ENCODE measurements at regions not wholly inside any gene's neighbourhood (a gene's known extent, or its start where the extent isn't known, plus 50 kb on each side); places are given as distances from the start of the nearest gene placed in this dataset.

DNA sequence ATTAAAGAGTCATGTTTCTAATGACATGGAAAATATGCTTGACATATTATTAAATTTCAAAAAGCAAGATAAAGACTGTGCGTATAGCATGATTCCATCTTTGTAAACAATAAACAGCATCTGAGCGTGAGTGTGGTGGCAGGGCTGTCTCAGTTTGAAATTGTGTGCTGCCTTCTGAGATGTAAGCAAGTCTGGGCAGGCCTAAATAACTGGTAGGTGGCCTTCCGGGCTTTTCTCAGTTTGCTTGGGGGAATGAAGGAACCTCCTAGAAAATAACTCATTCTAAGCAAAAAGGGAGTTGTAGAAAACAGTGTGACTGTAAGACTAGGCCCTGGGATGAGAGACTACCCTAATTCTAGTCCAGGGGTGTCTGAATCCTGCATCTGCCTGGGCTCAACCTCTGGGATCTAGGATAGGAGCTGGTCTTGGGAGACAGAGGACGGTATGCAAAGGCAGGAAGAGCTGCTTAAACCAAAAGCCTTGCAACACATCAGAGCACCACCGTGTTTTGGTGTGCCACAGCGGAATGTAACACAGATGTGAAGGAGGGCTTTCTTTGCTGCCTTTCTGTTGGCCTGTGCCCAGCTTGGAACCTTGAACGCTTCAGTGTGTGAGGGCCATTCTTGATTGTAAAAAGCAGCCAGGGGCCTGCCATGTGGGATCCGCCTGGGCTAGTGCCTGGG is 63.5 kb upstream of the L3MBTL3 start:
- no peak overlapping the region for H3K4me3 ChIP-seq (ENCODE audit: low read depth, low read length)
- TF ChIP-seq CTCF (IDR thresholded peaks at IDR 0.05; ENCODE audit: insufficient read depth, low read depth, low read length), result no peak
- DNase-seq (ENCODE audit: low read depth), result no peak

DNA sequence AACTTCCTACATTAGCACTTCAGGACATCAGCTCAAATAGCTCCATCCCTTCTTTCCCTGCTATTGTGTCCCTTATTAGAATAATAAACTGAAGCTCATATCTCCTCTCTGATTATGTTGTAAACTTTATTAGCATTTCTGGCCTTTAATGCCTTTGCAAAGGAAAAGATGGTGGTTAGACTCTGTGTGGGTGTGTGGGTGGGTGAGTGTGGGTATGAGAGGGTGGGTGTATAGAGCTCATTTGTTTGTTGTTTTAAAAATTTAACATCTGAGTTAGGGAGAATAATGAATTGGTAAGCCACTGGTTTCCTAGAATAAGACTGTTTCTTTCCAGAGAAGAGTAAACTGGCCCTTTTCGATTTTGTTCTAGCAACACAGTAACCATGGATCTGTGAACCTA is 70.6 kb upstream of the L3MBTL3 start:
- TF ChIP-seq CTCF (IDR thresholded peaks at IDR 0.05; ENCODE audit: insufficient read depth, low read depth, low read length), result no peak
- H3K4me3 ChIP-seq (ENCODE audit: low read depth, low read length), result no peak overlapping the region
- no peak for DNase-seq (ENCODE audit: low read depth)

GRCh38 chr6:129946439-129947140 is 71.8 kb upstream of the L3MBTL3 start:
- DNase-seq (ENCODE audit: low read depth), result no peak
- H3K4me3 ChIP-seq (ENCODE audit: low read depth, low read length), result no peak overlapping the region
- TF ChIP-seq CTCF (IDR thresholded peaks at IDR 0.05; ENCODE audit: insufficient read depth, low read depth, low read length), result no peak

- no peak for TF ChIP-seq CTCF (IDR thresholded peaks at IDR 0.05; ENCODE audit: insufficient read depth, low read depth, low read length)
- no peak for DNase-seq (ENCODE audit: low read depth)
Measured at GRCh38 chr6:129943637-129944271, 74.6 kb upstream of the L3MBTL3 start.

DNA sequence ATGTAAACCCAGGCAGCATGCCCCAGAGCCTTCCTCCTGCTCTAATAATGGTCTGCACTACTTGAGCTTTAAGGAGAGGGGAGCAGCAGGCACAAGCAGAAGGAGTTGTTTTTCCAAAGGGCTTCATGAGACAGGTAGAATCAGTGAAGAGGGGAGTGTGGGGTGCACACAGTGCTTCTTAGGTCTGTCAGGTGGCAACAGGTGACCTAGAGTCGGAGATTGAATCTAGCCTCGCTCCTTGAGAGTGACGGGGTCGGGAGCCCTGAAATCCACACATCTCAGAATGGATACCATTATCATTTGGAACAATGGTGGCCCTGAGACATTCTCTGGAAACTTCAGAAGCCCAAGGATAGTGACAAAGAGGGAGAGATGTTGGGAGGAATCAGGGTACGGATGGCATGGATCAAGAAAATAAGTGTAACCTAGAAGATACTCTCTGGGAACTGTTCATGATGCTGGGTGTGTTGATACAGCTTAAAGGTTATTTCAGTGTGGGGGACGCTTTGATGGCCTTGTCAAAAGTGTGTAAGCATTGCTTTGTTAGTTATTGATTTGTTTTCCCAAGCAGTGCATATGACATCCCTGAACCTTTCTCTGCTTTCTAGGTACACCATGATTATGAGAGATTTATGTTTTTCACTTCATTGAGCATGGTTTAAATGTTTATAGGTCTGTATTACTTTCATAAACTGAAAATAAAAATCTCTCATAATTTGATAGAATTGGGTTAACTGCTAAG is 77.8 kb upstream of the L3MBTL3 start:
- no peak for TF ChIP-seq CTCF (IDR thresholded peaks at IDR 0.05; ENCODE audit: insufficient read depth, low read depth, low read length)
- no peak for DNase-seq (ENCODE audit: low read depth)
- no peak overlapping the region for H3K4me3 ChIP-seq (ENCODE audit: low read depth, low read length)

More at GRCh38 chr6:129943637-129944271, 74.6 kb upstream of the L3MBTL3 start:
- no peak overlapping the region for H3K4me3 ChIP-seq (ENCODE audit: low read depth, low read length)

- no peak for TF ChIP-seq CTCF (IDR thresholded peaks at IDR 0.05; ENCODE audit: insufficient read depth, low read depth, low read length)
- H3K4me3 ChIP-seq (ENCODE audit: low read depth, low read length), result no peak overlapping the region
- no peak for DNase-seq (ENCODE audit: low read depth)
Measured at GRCh38 chr6:129938249-129939020, 77.3 kb upstream of the TMEM244 start.
